IMR-90 (cell line): ENCODE measurements at regions not wholly inside any gene's neighbourhood (a gene's known extent, or its start where the extent isn't known, plus 50 kb on each side); places are given as distances from the start of the nearest gene placed in this dataset.

Source experiments
- ATAC-seq: fragments of 200-7000 bp; cut with Tn5 transposase; 2 replicates; pipeline ENCODE4 v1.9.1; 2020; ENCODE audit warnings: low read depth, mild to moderate bottlenecking, moderate library complexity
- BruUV-seq: library from RNA; stranded (reverse); fragments of 400-500 nt; replicated peaks from 2 replicates; lab custom pipeline; 2021; lab: Mats Ljungman, UMichigan
- CTCF ChIA-PET: fragments of 300-600 bp; formaldehyde crosslinking; extraction: SDS; loops from one replicate; lab custom pipeline; 2021; ENCODE audit warnings: antibody characterized with exemption; lab: Yijun Ruan, JAX
- POLR2A ChIA-PET: fragments of 300-600 bp; sonication (Branson Sonifier 250); formaldehyde crosslinking; loops from one replicate; lab custom pipeline; 2022; ENCODE audit warnings: antibody characterized with exemption; ENCODE audit not compliant: unreplicated experiment; lab: Charles Lee
- DNase-seq: peaks from one replicate; pipeline ENCODE4 v3.0.0; 2013
- H2AFZ ChIP-seq: replicated peaks from 2 replicates; pipeline ENCODE3; 2013; ENCODE audit warnings: low read length, mild to moderate bottlenecking; ENCODE audit not compliant: poor library complexity
- H2AK5ac ChIP-seq: 2 replicates; pipeline ENCODE4 v1.6.1; 2013; ENCODE audit warnings: low read depth, low read length, inconsistent platforms
- H2AK9ac ChIP-seq: replicated peaks from 2 replicates; pipeline ENCODE3; 2013; ENCODE audit warnings: mild to moderate bottlenecking, low read depth, low read length, moderate library complexity; ENCODE audit not compliant: poor library complexity
- H2BK120ac ChIP-seq: 2 replicates; pipeline ENCODE4 v1.6.1; 2013; ENCODE audit warnings: low read depth, low read length, inconsistent platforms
- H2BK15ac ChIP-seq: 3 replicates; pipeline ENCODE4 v1.6.1; 2013; ENCODE audit warnings: low read depth, low read length, inconsistent platforms
- H2BK20ac ChIP-seq: 2 replicates; pipeline ENCODE4 v1.6.1; 2013; ENCODE audit warnings: low read depth, mild to moderate bottlenecking, inconsistent platforms, low read length, moderate library complexity
- H2BK5ac ChIP-seq: 2 replicates; pipeline ENCODE4 v1.6.1; 2013; ENCODE audit warnings: mild to moderate bottlenecking, low read depth, low read length, inconsistent platforms; ENCODE audit not compliant: poor library complexity, severe bottlenecking
- H3K14ac ChIP-seq: replicated peaks from 2 replicates; pipeline ENCODE4 v1.6.1; 2013; ENCODE audit warnings: low read depth, low read length, inconsistent platforms
- H3K18ac ChIP-seq: 2 replicates; pipeline ENCODE4 v1.6.1; 2013; ENCODE audit warnings: low read depth, low read length, control low read depth
- H3K23ac ChIP-seq: 2 replicates; pipeline ENCODE4 v1.6.1; 2013; ENCODE audit warnings: low read depth, low read length, inconsistent platforms
- H3K27ac ChIP-seq: 2 replicates; pipeline ENCODE4 v1.5.1; 2013; ENCODE audit warnings: mild to moderate bottlenecking, control low read depth, low read length; ENCODE audit not compliant: insufficient read depth
- H3K27me3 ChIP-seq: 2 replicates; pipeline ENCODE4 v1.6.1; 2013; ENCODE audit warnings: low read length; ENCODE audit not compliant: control insufficient read depth, insufficient read depth
- H3K36me3 ChIP-seq: 2 replicates; pipeline ENCODE4 v1.6.1; 2013; ENCODE audit warnings: low read length, mixed read lengths; ENCODE audit not compliant: control insufficient read depth, insufficient read depth
- H3K4ac ChIP-seq: 2 replicates; pipeline ENCODE4 v1.6.1; 2013; ENCODE audit warnings: low read depth, low read length, inconsistent platforms
- H3K4me1 ChIP-seq: 2 replicates; pipeline ENCODE4 v1.6.1; 2013; ENCODE audit warnings: low read length, mixed read lengths; ENCODE audit not compliant: control insufficient read depth, insufficient read depth
- H3K4me2 ChIP-seq: 2 replicates; pipeline ENCODE4 v1.6.1; 2013; ENCODE audit warnings: low read depth, mild to moderate bottlenecking, control low read depth, low read length, moderate library complexity
- H3K4me3 ChIP-seq: 2 replicates; pipeline ENCODE4 v1.5.1; 2013; ENCODE audit warnings: low read depth, mild to moderate bottlenecking, control low read depth, low read length, moderate library complexity; ENCODE audit not compliant: insufficient read depth
- H3K56ac ChIP-seq: 2 replicates; pipeline ENCODE4 v1.6.1; 2013; ENCODE audit warnings: low read length, inconsistent platforms; ENCODE audit not compliant: insufficient read depth; ENCODE audit errors: extremely low read depth
- H3K79me1 ChIP-seq, 2 experiments: 2 replicates each; pipeline ENCODE4 v1.6.1; 2013; ENCODE audit warnings: low read length in 2 of 2, inconsistent platforms in 1 of 2, low read depth in 1 of 2
- H3K9ac ChIP-seq: 2 replicates; pipeline ENCODE4 v1.6.1; 2013; ENCODE audit warnings: low read depth, low read length, control low read depth
- H3K9me1 ChIP-seq: 2 replicates; pipeline ENCODE4 v1.6.1; 2013; ENCODE audit warnings: low read length, inconsistent platforms; ENCODE audit not compliant: insufficient read depth
- H3K9me3 ChIP-seq: 2 replicates; pipeline ENCODE4 v1.6.1; 2013; ENCODE audit warnings: low read length; ENCODE audit not compliant: control insufficient read depth, insufficient read depth
- H4K20me1 ChIP-seq: 2 replicates; pipeline ENCODE4 v1.6.1; 2013; ENCODE audit warnings: low read length, inconsistent platforms; ENCODE audit not compliant: insufficient read depth
- H4K5ac ChIP-seq: 2 replicates; pipeline ENCODE4 v1.6.1; 2013; ENCODE audit warnings: mild to moderate bottlenecking, low read depth, low read length, control low read depth
- H4K8ac ChIP-seq, 2 experiments: 2 replicates each; pipeline ENCODE4 v1.6.1; 2013; ENCODE audit warnings: low read depth in 2 of 2, low read length in 2 of 2, control low read depth in 1 of 2, inconsistent platforms in 1 of 2
- H4K91ac ChIP-seq: 2 replicates; pipeline ENCODE4 v1.6.1; 2013; ENCODE audit warnings: low read depth, low read length, inconsistent platforms; ENCODE audit not compliant: insufficient read depth
- BHLHE40 ChIP-seq: fragments of 150-350 bp; IDR thresholded peaks from 2 replicates; pipeline ENCODE4 v1.6.1; 2016; ENCODE audit warnings: mild to moderate bottlenecking, low read depth, low read length
- CEBPB ChIP-seq: IDR thresholded peaks from 2 replicates; pipeline ENCODE4 v1.6.1; 2012; ENCODE audit warnings: low read depth, low read length, improper control_type of control experiment
- CHD1 ChIP-seq: IDR thresholded peaks from 2 replicates; pipeline ENCODE4 v1.6.1; 2012; ENCODE audit warnings: low read depth, low read length, improper control_type of control experiment
- FOS ChIP-seq: fragments of 150-350 bp; IDR thresholded peaks from 2 replicates; pipeline ENCODE4 v1.6.1; 2016; ENCODE audit warnings: low read depth, low read length
- MAFK ChIP-seq: IDR thresholded peaks from 2 replicates; pipeline ENCODE4 v1.6.1; 2012; ENCODE audit warnings: low read depth, low read length, improper control_type of control experiment
- MAZ ChIP-seq: IDR thresholded peaks from 2 replicates; pipeline ENCODE4 v1.6.1; 2012; ENCODE audit warnings: low read depth, mild to moderate bottlenecking, low read length, improper control_type of control experiment, moderate library complexity, borderline replicate concordance
- MXI1 ChIP-seq: IDR thresholded peaks from 2 replicates; pipeline ENCODE4 v1.6.1; 2012; ENCODE audit warnings: low read depth, mild to moderate bottlenecking, low read length, moderate library complexity, borderline replicate concordance
- NFE2L2 ChIP-seq: fragments of 150-350 bp; IDR thresholded peaks from 2 replicates; pipeline ENCODE4 v1.6.1; 2016; ENCODE audit warnings: low read depth, mild to moderate bottlenecking, low read length
- POLR2A ChIP-seq: IDR thresholded peaks from 2 replicates; pipeline ENCODE4 v1.6.1; 2012; ENCODE audit warnings: mild to moderate bottlenecking, low read depth, low read length
- RAD21 ChIP-seq: IDR thresholded peaks from 2 replicates; pipeline ENCODE4 v1.6.1; 2012; ENCODE audit warnings: low read length, improper control_type of control experiment
- RCOR1 ChIP-seq: IDR thresholded peaks from 2 replicates; pipeline ENCODE4 v1.6.1; 2012; ENCODE audit warnings: mild to moderate bottlenecking, low read length, improper control_type of control experiment; ENCODE audit not compliant: insufficient replicate concordance
- RFX5 ChIP-seq: IDR thresholded peaks from 2 replicates; pipeline ENCODE4 v1.8.0; 2012; ENCODE audit warnings: low read depth, mild to moderate bottlenecking, low read length, moderate library complexity
- SMC3 ChIP-seq: fragments of 150-350 bp; IDR thresholded peaks from 2 replicates; pipeline ENCODE4 v1.6.1; 2016; ENCODE audit warnings: low read depth, mild to moderate bottlenecking, antibody characterized with exemption, low read length, moderate library complexity
- WGBS, 2 experiments: methylation state at CpG; one replicate each; pipeline versions ENCODE4 v1.1.5 to v1.1.7; 2013; ENCODE audit warnings: missing lambda C conversion rate in 2 of 2; ENCODE audit not compliant: insufficient read length in 1 of 2; ENCODE audit errors: extremely low coverage in 2 of 2; 5-methylcytosine and 5-hydroxymethylcytosine counted together
- dilution Hi-C: fragments of 300-500 bp; cut with HindIII; formaldehyde crosslinking; loops from one replicate; pipeline ENCODE4 v1.14.3; 2018; ENCODE audit warnings: low sequenced_read_pairs; ENCODE audit not compliant: unreplicated experiment
- in situ Hi-C: fragments of 300-500 bp; cut with MboI; formaldehyde crosslinking; loops from 3 replicates; pipeline ENCODE4 v1.14.3; 2019; ENCODE audit warnings: low sequenced_read_pairs, inconsistent platforms, mixed read lengths
- intact Hi-C: fragments of 100-400 bp; cut with micrococcal nuclease; formaldehyde crosslinking; loops from 2 replicates; pipeline ENCODE4 v1.10.0; 2022
- TF ChIP-seq, protein P1 (sequence below): fragments of 150-350 bp; IDR thresholded peaks from 2 replicates; pipeline ENCODE4 v1.6.1; 2017; ENCODE audit warnings: mild to moderate bottlenecking, antibody characterized with exemption, low read length, low read depth
- TF ChIP-seq, protein P2 (sequence below): fragments of 150-350 bp; IDR thresholded peaks from 2 replicates; pipeline ENCODE4 v1.6.1; 2016; ENCODE audit warnings: low read depth, mild to moderate bottlenecking, low read length, moderate library complexity, borderline replicate concordance
- TF ChIP-seq, protein P3 (sequence below): conservative IDR thresholded peaks from 2 replicates; pipeline ENCODE4 v1.5.1; 2012; ENCODE audit warnings: mild to moderate bottlenecking, low read depth, low read length, improper control_type of control experiment

DNA sequence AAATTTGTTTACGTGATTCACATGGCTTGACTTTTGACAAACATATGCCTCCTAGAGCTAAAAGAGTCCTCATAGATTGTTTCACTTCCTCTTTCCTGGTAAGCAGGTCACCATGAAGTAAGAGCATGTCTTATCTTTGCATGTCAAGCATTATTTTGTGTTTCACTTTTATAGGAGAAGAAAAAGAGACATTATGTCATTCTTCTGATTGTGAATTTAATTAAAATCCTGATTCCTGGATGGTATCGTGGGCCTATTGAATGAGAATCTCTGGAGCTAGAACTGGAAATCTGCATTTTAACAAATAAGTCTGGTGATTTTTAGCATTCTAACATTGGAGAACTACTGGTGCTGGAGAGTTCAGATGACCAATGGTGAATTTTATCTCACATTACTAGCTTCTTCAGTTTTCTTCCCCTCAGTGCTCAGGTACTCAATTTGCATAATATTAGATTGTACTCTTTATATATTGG lies 218.6 kb upstream of the ATP2B1 start:
- dilution Hi-C loops: no loop called here
- no peaks in the 10 kb centered on the region for H3K9me1 ChIP-seq
- intact Hi-C loops: no loop called here
- WGBS, 2 experiments: no CpG with 5 or more reads among the region's 2 CpGs
- no peaks in the 10 kb centered on the region for H3K4me1 ChIP-seq
- H2BK15ac ChIP-seq: no peak overlapping the region
- no peak overlapping the region for H3K18ac ChIP-seq
- H2AK5ac ChIP-seq: no peak overlapping the region
- H3K4me2 ChIP-seq: no peak overlapping the region
- no peak overlapping the region for H3K27ac ChIP-seq
- no peak overlapping the region for H2BK5ac ChIP-seq
- no peaks in the 10 kb centered on the region for H3K9me3 ChIP-seq
- no peaks in the 10 kb centered on the region for H3K36me3 ChIP-seq
- H3K4me3 ChIP-seq: no peak overlapping the region
- no peak overlapping the region for H2AK9ac ChIP-seq
- no peaks in the 10 kb centered on the region for H3K27me3 ChIP-seq
- TF ChIP-seq RFX5 (no peak), MAZ (no peak), POLR2A (no peak), NFE2L2 (no peak), FOS (no peak), SMC3 (no peak), CEBPB (no peak), BHLHE40 (no peak), RCOR1 (no peak), RAD21 (no peak), MAFK (no peak), MXI1 (no peak), CHD1 (no peak)
- TF ChIP-seq, protein P1, sequence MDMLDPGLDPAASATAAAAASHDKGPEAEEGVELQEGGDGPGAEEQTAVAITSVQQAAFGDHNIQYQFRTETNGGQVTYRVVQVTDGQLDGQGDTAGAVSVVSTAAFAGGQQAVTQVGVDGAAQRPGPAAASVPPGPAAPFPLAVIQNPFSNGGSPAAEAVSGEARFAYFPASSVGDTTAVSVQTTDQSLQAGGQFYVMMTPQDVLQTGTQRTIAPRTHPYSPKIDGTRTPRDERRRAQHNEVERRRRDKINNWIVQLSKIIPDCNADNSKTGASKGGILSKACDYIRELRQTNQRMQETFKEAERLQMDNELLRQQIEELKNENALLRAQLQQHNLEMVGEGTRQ: no peak
- TF ChIP-seq, protein P2, sequence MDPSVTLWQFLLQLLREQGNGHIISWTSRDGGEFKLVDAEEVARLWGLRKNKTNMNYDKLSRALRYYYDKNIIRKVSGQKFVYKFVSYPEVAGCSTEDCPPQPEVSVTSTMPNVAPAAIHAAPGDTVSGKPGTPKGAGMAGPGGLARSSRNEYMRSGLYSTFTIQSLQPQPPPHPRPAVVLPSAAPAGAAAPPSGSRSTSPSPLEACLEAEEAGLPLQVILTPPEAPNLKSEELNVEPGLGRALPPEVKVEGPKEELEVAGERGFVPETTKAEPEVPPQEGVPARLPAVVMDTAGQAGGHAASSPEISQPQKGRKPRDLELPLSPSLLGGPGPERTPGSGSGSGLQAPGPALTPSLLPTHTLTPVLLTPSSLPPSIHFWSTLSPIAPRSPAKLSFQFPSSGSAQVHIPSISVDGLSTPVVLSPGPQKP: no peak
- TF ChIP-seq, protein P3, sequence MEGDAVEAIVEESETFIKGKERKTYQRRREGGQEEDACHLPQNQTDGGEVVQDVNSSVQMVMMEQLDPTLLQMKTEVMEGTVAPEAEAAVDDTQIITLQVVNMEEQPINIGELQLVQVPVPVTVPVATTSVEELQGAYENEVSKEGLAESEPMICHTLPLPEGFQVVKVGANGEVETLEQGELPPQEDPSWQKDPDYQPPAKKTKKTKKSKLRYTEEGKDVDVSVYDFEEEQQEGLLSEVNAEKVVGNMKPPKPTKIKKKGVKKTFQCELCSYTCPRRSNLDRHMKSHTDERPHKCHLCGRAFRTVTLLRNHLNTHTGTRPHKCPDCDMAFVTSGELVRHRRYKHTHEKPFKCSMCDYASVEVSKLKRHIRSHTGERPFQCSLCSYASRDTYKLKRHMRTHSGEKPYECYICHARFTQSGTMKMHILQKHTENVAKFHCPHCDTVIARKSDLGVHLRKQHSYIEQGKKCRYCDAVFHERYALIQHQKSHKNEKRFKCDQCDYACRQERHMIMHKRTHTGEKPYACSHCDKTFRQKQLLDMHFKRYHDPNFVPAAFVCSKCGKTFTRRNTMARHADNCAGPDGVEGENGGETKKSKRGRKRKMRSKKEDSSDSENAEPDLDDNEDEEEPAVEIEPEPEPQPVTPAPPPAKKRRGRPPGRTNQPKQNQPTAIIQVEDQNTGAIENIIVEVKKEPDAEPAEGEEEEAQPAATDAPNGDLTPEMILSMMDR: no peak
- DNase-seq (no peak), ATAC-seq (no peak)
- no peak overlapping the region for H2BK20ac ChIP-seq
- H3K79me1 ChIP-seq: no peaks in the 10 kb centered on the region
- H3K56ac ChIP-seq: no peak overlapping the region
- H4K20me1 ChIP-seq: no peaks in the 10 kb centered on the region
- H2BK120ac ChIP-seq: no peak overlapping the region
- in situ Hi-C loops: no loop called here
- ChIA-PET CTCF (interaction anchor here (0.8 kb wide), 1 partner anchor 66 kb away, joined by 3 read pairs; no protein-coding TSS in a partner anchor), POLR2A (no interaction called here)
- H3K4ac ChIP-seq: no peak overlapping the region
- no peak overlapping the region for H2AFZ ChIP-seq
- BruUV-seq: no TSS peak
- H3K9ac ChIP-seq: no peak overlapping the region
- H3K23ac ChIP-seq: no peak overlapping the region
- no peak overlapping the region for H4K5ac ChIP-seq
- H3K14ac ChIP-seq: no peak overlapping the region
- no peak overlapping the region for H4K8ac ChIP-seq
- H4K91ac ChIP-seq: no peak overlapping the region
